GM23248 (cell line): ENCODE measurements at regions not wholly inside any gene's neighbourhood (a gene's known extent, or its start where the extent isn't known, plus 50 kb on each side); places are given as distances from the start of the nearest gene placed in this dataset.

ENCODE experiments used
- EZH2 ChIP-seq: fragments of 200-600 bp; sonication (generic); IDR thresholded peaks from 2 replicates; pipeline ENCODE4 v1.6.1; 2018; ENCODE audit warnings: antibody characterized with exemption, mild to moderate bottlenecking; ENCODE audit not compliant: insufficient read depth, poor library complexity, severe bottlenecking
- EZH2phosphoT487 ChIP-seq: fragments of 200-600 bp; sonication (generic); IDR thresholded peaks from 2 replicates; pipeline ENCODE4 v1.6.1; 2018; ENCODE audit warnings: antibody characterized with exemption, moderate library complexity, mild to moderate bottlenecking, low read depth; ENCODE audit not compliant: insufficient read depth

GRCh38 chr9:89663614-89663970 is 58.8 kb downstream of the GADD45G start:
- no peak for TF ChIP-seq EZH2
- TF ChIP-seq EZH2phosphoT487 = no peak
